ENCODE measurements at regions not wholly inside any gene's neighbourhood (a gene's known extent, or its start where the extent isn't known, plus 50 kb on each side); places are given as distances from the start of the nearest gene placed in this dataset.
A peak's percentile ranks its signal among the peaks of the same experiment; 100 is the strongest.

DNA sequence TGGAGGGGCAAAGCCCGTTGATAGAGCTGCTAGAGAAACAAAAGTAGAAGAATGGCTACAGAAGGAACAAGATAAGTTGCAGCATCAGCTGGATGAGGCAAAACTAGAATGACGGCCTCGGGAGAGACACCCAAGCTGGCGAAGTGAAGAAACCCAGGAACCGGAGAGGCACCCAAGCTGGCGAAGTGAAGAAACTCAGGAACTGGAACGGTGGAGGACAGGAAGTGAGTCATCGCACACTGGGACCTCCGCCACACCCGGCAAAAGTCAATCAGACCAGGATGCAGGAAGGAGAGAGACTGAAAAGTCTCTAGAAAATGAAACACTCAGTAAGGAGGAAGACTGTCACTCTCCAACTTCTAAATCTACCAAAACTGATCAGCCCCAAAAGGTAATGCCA is 133.0 kb upstream of the NEBL start:
- peak; percentile 64 for DNase-seq
- TF ChIP-seq, protein P1, sequence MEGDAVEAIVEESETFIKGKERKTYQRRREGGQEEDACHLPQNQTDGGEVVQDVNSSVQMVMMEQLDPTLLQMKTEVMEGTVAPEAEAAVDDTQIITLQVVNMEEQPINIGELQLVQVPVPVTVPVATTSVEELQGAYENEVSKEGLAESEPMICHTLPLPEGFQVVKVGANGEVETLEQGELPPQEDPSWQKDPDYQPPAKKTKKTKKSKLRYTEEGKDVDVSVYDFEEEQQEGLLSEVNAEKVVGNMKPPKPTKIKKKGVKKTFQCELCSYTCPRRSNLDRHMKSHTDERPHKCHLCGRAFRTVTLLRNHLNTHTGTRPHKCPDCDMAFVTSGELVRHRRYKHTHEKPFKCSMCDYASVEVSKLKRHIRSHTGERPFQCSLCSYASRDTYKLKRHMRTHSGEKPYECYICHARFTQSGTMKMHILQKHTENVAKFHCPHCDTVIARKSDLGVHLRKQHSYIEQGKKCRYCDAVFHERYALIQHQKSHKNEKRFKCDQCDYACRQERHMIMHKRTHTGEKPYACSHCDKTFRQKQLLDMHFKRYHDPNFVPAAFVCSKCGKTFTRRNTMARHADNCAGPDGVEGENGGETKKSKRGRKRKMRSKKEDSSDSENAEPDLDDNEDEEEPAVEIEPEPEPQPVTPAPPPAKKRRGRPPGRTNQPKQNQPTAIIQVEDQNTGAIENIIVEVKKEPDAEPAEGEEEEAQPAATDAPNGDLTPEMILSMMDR (IDR thresholded peaks at IDR 0.05): no peak
- H3K4me1 ChIP-seq: no peaks in the 10 kb centered on the region
- H3K9me3 ChIP-seq: no peaks in the 10 kb centered on the region
- no peaks in the 10 kb centered on the region for H3K36me3 ChIP-seq
- intact Hi-C loops (cut with DNase I): no loop called here
- ATAC-seq: peak; percentile 72 to 81
- no peaks in the 10 kb centered on the region for H3K27me3 ChIP-seq (ENCODE audit: low read depth)
- H3K27ac ChIP-seq: no peak overlapping the region
- no peak overlapping the region for H3K4me3 ChIP-seq

GRCh38 chr10:21022821-21023220 is 125.7 kb upstream of the NEBL start:
- ATAC-seq (peak; percentile 40 to 58), DNase-seq (no peak)
- Histone ChIP-seq H3K4me1 (peaks cover 10% of the 10 kb centered on the region), H3K9me3 (no peaks in the 10 kb centered on the region), H3K36me3 (peaks cover 6% of the 10 kb centered on the region), H3K27ac (no peak overlapping the region), H3K4me3 (no peak overlapping the region), H3K27me3 (ENCODE audit: low read depth) (no peaks in the 10 kb centered on the region)
- intact Hi-C loops (cut with DNase I): no loop called here
- TF ChIP-seq, protein P1 (IDR thresholded peaks at IDR 0.05): no peak

DNA sequence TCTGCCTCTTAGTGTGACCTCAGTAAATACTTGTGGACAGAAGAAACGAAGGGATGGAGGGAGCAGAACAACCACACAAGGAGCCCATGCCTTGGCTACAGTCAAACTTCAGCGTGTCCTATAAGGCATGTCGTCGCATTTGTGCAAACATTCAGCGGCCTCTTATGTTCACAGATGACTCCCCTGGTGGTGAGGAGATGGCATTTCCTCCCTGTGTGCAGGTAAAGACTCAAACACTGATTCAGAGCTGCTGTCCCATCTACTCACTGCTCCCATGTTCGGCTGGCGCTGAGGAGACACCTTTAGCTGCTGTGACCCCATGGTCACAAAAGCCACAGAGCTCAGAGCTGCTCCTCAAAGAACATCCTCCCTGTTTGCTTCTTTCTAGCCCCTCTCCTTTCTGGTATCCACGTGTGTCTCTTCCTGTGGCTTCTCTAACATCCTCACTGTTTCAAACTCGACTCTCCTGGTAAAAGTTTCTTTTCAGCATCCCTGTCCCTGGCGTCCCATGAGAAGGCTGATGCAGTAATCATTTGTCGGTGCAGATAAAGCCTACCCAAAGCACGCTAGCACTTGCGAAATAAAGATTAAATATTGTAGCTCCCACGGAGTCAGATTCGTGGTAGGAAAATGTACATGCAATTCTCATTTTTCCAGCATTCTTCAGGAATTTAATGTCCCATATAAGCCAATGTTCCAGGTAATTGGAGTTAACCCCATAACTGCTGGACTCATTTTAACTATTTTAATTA is 124.9 kb upstream of the NEBL start:
- no peak for ATAC-seq
- Histone ChIP-seq H3K4me3 (no peak overlapping the region), H3K27ac (no peak overlapping the region), H3K9me3 (no peaks in the 10 kb centered on the region), H3K4me1 (peaks cover 10% of the 10 kb centered on the region), H3K27me3 (ENCODE audit: low read depth) (no peaks in the 10 kb centered on the region), H3K36me3 (peaks cover 6% of the 10 kb centered on the region)
- TF ChIP-seq, protein P1 (IDR thresholded peaks at IDR 0.05): no peak
- DNase-seq: no peak
- intact Hi-C loops (cut with DNase I): no loop called here

DNA sequence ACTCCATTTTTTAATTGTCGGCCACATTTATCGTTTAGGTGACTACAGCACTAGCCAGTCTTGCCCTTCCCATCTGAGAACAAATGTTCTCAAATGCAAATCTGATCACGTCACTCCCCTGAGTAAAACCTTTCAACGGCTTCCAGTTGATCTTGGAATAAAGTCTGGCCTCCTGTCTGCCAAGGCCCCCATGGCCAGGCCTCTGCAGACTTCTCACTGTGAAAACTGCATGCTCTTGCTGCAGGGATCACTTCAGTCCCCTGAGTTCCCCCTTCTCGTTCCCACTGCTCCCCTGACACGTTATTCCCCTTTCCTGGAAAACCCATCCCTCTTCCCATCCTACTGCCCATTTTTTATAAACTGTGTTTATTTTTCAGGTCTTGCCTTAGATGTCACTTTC is 124.1 kb upstream of the NEBL start:
- Histone ChIP-seq H3K4me3 (no peak overlapping the region), H3K4me1 (peaks cover 10% of the 10 kb centered on the region), H3K36me3 (peaks cover 6% of the 10 kb centered on the region), H3K9me3 (no peaks in the 10 kb centered on the region), H3K27me3 (ENCODE audit: low read depth) (no peaks in the 10 kb centered on the region), H3K27ac (no peak overlapping the region)
- TF ChIP-seq, protein P1 (IDR thresholded peaks at IDR 0.05): no peak
- ATAC-seq (no peak), DNase-seq (no peak)
- intact Hi-C loops (cut with DNase I): no loop called here

DNA sequence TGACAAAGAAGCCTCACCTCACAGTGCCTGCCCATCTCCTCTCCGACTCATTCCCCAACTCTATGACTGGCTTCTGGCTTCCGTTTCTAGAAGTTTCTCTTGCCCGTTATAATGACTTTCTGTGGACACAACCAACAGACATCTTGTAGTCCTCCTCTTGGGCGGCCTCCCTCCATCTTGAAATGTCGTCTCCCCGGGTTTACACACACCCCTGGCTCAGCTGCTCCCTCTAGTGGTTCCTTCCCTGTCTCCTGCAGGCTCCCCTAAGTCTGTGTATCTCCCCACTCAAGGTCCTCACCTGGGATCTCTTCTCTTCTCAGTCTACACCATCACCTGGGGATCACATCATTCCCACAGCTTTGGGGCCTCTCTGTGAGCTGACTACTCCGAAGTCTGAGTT is 123.4 kb upstream of the NEBL start:
- Histone ChIP-seq H3K36me3 (peaks cover 6% of the 10 kb centered on the region), H3K27ac (no peak overlapping the region), H3K4me3 (no peak overlapping the region), H3K27me3 (ENCODE audit: low read depth) (no peaks in the 10 kb centered on the region), H3K4me1 (peaks cover 10% of the 10 kb centered on the region), H3K9me3 (no peaks in the 10 kb centered on the region)
- intact Hi-C loops (cut with DNase I): no loop called here
- ATAC-seq (peak; percentile 18 to 25), DNase-seq (no peak)
- TF ChIP-seq, protein P1 (IDR thresholded peaks at IDR 0.05): no peak

Measured in lower lobe of right lung (tissue), 2 donors.